GM23248 (cell line): ENCODE measurements at regions not wholly inside any gene's neighbourhood (a gene's known extent, or its start where the extent isn't known, plus 50 kb on each side); places are given as distances from the start of the nearest gene placed in this dataset.

Experiments used
- EZH2 ChIP-seq: fragments of 200-600 bp; sonication (generic); IDR thresholded peaks from 2 replicates; pipeline ENCODE4 v1.6.1; 2018; ENCODE audit warnings: antibody characterized with exemption, mild to moderate bottlenecking; ENCODE audit not compliant: insufficient read depth, poor library complexity, severe bottlenecking
- EZH2phosphoT487 ChIP-seq: fragments of 200-600 bp; sonication (generic); IDR thresholded peaks from 2 replicates; pipeline ENCODE4 v1.6.1; 2018; ENCODE audit warnings: antibody characterized with exemption, moderate library complexity, mild to moderate bottlenecking, low read depth; ENCODE audit not compliant: insufficient read depth

- no peak for TF ChIP-seq EZH2
- no peak for TF ChIP-seq EZH2phosphoT487
These were observed 188.5 kb downstream of the ADRA2A start for GRCh38 chr10:111265341-111265740.
